ENCODE measurements at regions not wholly inside any gene's neighbourhood (a gene's known extent, or its start where the extent isn't known, plus 50 kb on each side); places are given as distances from the start of the nearest gene placed in this dataset.

DNA sequence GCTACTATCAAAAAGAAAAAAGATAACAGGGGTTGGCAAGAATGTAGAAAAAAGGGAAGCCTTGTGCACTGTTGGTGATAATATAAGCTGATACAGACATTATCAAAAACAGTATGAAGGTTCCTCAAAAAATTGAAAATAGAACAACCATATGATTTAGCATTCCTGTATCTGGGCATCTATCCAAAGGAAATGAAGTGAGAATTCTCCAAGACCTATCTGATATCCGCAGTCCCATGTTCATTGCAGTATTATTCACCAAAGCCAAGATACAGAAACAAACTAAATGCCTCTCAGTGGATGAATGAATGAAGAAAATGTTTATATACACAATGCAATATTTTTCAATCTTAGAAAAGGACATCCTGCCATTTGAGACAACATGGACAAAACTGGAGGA lies 1943.3 kb downstream of the MAT2B start:
- Histone ChIP-seq H3K36me3 (ENCODE audit: low read length) (no peaks in the 10 kb centered on the region), H3K27ac (ENCODE audit: low read depth, low read length) (no peak overlapping the region), H3F3A (ENCODE audit: insufficient read depth) (no peaks in the 10 kb centered on the region), H3K9me3 (ENCODE audit: insufficient read depth, low read length) (no peaks in the 10 kb centered on the region), H2AFZ (ENCODE audit: low read depth, low read length, severe bottlenecking) (no peak overlapping the region), H3K79me2 (ENCODE audit: insufficient read depth, low read length) (no peaks in the 10 kb centered on the region), H4K20me1 (ENCODE audit: low read depth, low read length) (no peaks in the 10 kb centered on the region), H3K9me2 (replicated peaks; ENCODE audit: insufficient read depth, low read length) (no peaks in the 10 kb centered on the region), H3K9ac (ENCODE audit: low read length) (no peak overlapping the region), H3K27me3 (ENCODE audit: low read length) (no peaks in the 10 kb centered on the region), H3K4me2 (ENCODE audit: low read depth, low read length, poor library complexity, severe bottlenecking) (no peak overlapping the region), H3K4me3 (ENCODE audit: insufficient read depth, low read length, poor library complexity, severe bottlenecking) (no peak overlapping the region)
- no peak for TF ChIP-seq EZH2phosphoT487 (conservative IDR thresholded peaks at IDR 0.05; ENCODE audit: low read length)
- TF ChIP-seq, protein P1, sequence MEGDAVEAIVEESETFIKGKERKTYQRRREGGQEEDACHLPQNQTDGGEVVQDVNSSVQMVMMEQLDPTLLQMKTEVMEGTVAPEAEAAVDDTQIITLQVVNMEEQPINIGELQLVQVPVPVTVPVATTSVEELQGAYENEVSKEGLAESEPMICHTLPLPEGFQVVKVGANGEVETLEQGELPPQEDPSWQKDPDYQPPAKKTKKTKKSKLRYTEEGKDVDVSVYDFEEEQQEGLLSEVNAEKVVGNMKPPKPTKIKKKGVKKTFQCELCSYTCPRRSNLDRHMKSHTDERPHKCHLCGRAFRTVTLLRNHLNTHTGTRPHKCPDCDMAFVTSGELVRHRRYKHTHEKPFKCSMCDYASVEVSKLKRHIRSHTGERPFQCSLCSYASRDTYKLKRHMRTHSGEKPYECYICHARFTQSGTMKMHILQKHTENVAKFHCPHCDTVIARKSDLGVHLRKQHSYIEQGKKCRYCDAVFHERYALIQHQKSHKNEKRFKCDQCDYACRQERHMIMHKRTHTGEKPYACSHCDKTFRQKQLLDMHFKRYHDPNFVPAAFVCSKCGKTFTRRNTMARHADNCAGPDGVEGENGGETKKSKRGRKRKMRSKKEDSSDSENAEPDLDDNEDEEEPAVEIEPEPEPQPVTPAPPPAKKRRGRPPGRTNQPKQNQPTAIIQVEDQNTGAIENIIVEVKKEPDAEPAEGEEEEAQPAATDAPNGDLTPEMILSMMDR (IDR thresholded peaks at IDR 0.05; ENCODE audit: insufficient read depth, low read length, poor library complexity, severe bottlenecking), result no peak

DNA sequence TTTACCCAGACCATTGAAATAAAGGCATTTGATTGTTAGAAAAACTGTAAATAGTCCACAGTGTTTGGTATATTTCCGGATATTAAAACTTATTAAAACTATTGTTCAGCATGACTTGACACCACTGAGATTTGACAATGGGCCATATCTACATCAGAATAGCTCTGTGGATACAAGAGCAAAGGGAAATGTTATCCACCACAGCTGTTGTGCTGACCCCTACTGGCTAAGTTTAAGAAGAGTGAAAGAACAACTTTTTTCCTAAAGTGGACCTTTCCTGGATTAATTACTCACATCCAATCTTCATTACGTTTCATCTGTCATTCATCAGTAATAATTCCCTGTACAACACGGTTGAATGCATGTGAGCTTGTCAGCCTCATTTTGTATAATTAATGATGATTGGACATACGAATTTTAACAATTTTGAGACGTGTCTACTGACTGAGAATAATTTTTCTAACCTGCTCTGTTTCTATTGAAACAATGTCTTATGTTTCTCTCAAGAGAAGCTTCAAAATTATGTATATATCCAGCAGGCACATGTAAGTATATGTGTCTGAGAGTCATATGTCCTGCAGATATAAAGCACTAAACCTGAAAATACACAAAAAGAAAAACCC lies 1952.6 kb downstream of the MAT2B start:
- H3F3A ChIP-seq (ENCODE audit: insufficient read depth), result no peaks in the 10 kb centered on the region
- no peaks in the 10 kb centered on the region for H3K9me3 ChIP-seq (ENCODE audit: insufficient read depth, low read length)
- no peak overlapping the region for H3K27ac ChIP-seq (ENCODE audit: low read depth, low read length)
- no peaks in the 10 kb centered on the region for H3K36me3 ChIP-seq (ENCODE audit: low read length)
- no peak overlapping the region for H3K9ac ChIP-seq (ENCODE audit: low read length)
- no peak overlapping the region for H3K4me2 ChIP-seq (ENCODE audit: low read depth, low read length, poor library complexity, severe bottlenecking)
- H2AFZ ChIP-seq (ENCODE audit: low read depth, low read length, severe bottlenecking), result no peak overlapping the region
- H3K79me2 ChIP-seq (ENCODE audit: insufficient read depth, low read length), result no peaks in the 10 kb centered on the region
- H4K20me1 ChIP-seq (ENCODE audit: low read depth, low read length), result no peaks in the 10 kb centered on the region
- TF ChIP-seq, protein P1 (IDR thresholded peaks at IDR 0.05; ENCODE audit: insufficient read depth, low read length, poor library complexity, severe bottlenecking), result peak; percentile 44
- no peak for TF ChIP-seq EZH2phosphoT487 (conservative IDR thresholded peaks at IDR 0.05; ENCODE audit: low read length)
- no peaks in the 10 kb centered on the region for H3K27me3 ChIP-seq (ENCODE audit: low read length)
- H3K9me2 ChIP-seq (replicated peaks; ENCODE audit: insufficient read depth, low read length), result no peaks in the 10 kb centered on the region
- no peak overlapping the region for H3K4me3 ChIP-seq (ENCODE audit: insufficient read depth, low read length, poor library complexity, severe bottlenecking)

DNA sequence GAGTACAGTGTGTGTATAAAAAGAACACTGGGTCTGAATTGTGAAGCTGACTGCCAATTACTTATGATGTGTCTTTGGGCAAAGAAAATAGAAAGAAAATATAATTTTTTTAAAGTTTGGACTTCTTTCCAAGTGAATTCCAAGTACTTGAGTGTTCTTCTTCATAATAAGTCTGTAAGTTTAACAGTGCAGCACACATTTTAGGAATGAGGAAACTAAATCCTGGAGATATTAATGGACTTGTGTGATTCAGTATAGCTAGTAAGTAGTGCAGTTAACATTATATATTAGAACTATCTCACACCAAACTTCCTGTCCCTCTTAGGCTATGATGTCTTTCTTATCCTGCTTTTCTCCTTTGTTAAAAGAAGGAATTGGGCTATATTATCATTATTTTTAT lies 1953.8 kb downstream of the MAT2B start:
- H3K36me3 ChIP-seq (ENCODE audit: low read length), result no peaks in the 10 kb centered on the region
- H3K9me2 ChIP-seq (replicated peaks; ENCODE audit: insufficient read depth, low read length), result no peaks in the 10 kb centered on the region
- no peak for TF ChIP-seq EZH2phosphoT487 (conservative IDR thresholded peaks at IDR 0.05; ENCODE audit: low read length)
- TF ChIP-seq, protein P1 (IDR thresholded peaks at IDR 0.05; ENCODE audit: insufficient read depth, low read length, poor library complexity, severe bottlenecking), result no peak
- H3K79me2 ChIP-seq (ENCODE audit: insufficient read depth, low read length), result no peaks in the 10 kb centered on the region
- H3K4me2 ChIP-seq (ENCODE audit: low read depth, low read length, poor library complexity, severe bottlenecking), result no peak overlapping the region
- H3K27me3 ChIP-seq (ENCODE audit: low read length), result no peaks in the 10 kb centered on the region
- no peak overlapping the region for H3K9ac ChIP-seq (ENCODE audit: low read length)
- no peaks in the 10 kb centered on the region for H3K9me3 ChIP-seq (ENCODE audit: insufficient read depth, low read length)
- no peak overlapping the region for H3K27ac ChIP-seq (ENCODE audit: low read depth, low read length)
- no peak overlapping the region for H3K4me3 ChIP-seq (ENCODE audit: insufficient read depth, low read length, poor library complexity, severe bottlenecking)
- no peaks in the 10 kb centered on the region for H3F3A ChIP-seq (ENCODE audit: insufficient read depth)
- H4K20me1 ChIP-seq (ENCODE audit: low read depth, low read length), result no peaks in the 10 kb centered on the region
- H2AFZ ChIP-seq (ENCODE audit: low read depth, low read length, severe bottlenecking), result no peak overlapping the region

Measured in SU-DHL-6 (cell line).